ENCODE measurements at regions not wholly inside any gene's neighbourhood (a gene's known extent, or its start where the extent isn't known, plus 50 kb on each side); places are given as distances from the start of the nearest gene placed in this dataset.

DNA sequence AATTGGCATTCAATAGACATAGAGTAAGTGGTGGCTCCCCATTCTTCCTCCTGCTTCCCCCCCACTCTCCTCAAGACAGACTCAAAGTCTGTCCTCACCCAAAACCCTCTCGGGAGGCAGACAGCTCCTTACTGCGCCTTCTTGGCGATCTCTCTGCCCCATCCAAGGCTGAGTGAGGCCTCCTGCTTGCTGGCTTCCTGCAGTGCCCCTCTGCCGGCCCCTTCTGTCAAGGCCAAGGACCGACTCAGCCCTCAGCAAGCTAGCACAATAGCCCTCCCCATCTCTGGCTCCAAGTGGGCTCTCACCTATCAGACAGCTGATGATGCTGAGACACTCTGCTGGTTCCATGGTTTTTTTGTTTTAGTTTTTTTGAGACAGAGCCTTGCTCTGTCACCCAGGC, 62.5 kb upstream of the DLK1 start:
- TF ChIP-seq, protein P1, sequence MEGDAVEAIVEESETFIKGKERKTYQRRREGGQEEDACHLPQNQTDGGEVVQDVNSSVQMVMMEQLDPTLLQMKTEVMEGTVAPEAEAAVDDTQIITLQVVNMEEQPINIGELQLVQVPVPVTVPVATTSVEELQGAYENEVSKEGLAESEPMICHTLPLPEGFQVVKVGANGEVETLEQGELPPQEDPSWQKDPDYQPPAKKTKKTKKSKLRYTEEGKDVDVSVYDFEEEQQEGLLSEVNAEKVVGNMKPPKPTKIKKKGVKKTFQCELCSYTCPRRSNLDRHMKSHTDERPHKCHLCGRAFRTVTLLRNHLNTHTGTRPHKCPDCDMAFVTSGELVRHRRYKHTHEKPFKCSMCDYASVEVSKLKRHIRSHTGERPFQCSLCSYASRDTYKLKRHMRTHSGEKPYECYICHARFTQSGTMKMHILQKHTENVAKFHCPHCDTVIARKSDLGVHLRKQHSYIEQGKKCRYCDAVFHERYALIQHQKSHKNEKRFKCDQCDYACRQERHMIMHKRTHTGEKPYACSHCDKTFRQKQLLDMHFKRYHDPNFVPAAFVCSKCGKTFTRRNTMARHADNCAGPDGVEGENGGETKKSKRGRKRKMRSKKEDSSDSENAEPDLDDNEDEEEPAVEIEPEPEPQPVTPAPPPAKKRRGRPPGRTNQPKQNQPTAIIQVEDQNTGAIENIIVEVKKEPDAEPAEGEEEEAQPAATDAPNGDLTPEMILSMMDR (IDR thresholded peaks at IDR 0.05): no peak
- TF ChIP-seq POLR2AphosphoS5 (IDR thresholded peaks at IDR 0.05; ENCODE audit: insufficient read depth in 1 of 2, low read depth in 1 of 2): no peak

Data from vagina (tissue), 2 donors.